Colon (tissue), 2 donors: ENCODE measurements at regions not wholly inside any gene's neighbourhood (a gene's known extent, or its start where the extent isn't known, plus 50 kb on each side); places are given as distances from the start of the nearest gene placed in this dataset.

Experiments
- FAIRE-seq: peaks from 2 replicates; lab custom pipeline; 2012; peaks lifted over from hg19 to GRCh38; lab: Jason Lieb, UNC
- donor health status: control.
- donor health status: control.

DNA sequence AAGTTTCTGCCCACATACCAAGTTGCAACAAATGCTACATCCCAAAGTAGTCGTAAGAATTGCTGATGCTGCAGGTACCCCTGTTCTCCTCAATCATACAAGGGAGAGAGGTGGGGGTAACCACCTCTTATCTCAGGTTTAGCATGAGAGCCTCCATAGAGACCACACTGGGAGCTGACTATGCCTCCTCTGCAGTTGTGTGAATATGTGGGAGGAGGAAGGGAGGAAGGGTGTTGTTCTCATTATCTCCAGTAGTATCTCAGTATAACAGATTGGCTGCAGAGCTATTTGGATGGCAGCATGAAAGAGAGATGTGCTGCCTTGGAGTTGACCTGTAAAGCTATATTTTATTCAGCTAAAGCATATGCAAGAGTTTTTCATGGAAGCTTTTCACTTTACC, 690.7 kb downstream of the KCNJ3 start:
- no peak for FAIRE-seq

DNA sequence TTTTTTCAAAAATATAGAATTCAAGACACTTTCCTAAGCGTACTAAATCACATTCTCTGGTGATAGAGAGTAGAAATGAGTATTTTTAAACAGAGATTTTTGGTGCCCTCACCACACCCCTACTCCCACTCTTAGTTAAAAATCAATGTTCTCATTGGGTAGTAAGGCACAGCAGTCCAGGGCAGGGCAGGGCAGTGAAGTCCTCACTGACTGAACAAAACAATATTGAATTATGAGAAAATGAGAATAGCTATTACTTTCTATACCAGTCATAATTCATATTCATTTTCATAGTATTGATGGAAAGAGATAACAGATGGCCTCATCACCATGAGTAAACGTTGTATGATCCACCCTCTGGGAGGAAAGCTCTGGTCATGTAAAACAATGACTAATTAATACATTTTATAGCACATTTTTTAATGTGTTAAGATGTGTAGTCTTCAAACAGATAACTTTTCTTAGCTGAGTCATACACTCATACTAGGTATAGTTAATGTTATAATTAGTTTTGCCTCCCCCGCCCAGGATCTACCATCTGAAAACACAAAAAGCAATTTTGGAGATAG, 686.1 kb downstream of the KCNJ3 start:
- no peak for FAIRE-seq

DNA sequence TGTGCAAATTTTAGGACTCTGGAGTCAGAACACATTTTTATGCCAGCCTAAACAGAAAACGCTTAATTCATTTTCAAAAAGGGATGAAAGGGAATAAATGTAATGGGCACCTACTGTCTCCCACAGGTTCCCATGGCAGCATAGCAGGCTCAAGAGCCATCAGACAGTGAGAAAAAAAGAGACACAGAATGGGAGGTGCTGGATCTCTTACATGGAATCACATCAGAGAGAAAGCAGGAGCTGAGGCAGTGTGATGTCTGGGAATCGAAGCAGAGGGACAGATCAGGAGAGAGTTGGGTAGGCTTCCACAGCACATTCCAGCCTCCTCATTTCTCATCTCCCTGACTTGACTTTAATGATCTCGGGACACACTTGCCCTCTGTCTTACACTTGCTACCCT, 684.3 kb downstream of the KCNJ3 start:
- no peak for FAIRE-seq

DNA sequence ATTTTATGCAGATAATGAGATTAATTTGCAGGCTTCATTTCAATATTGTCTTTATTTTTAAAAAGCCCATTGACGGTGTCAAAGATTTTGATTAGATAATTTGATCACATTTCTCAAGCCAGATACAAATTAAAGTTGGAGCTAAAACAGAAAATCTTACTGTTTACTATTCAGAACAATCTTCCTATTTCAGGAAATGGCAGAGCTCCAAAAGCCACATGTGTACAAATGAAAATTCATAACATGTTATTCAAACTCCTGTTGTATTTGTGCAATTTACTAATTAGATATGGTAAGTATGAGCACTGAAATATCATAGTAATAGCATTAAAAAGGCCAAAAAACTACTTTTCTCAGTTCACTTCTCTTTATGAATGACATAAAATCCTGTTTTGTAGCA, 682.9 kb downstream of the KCNJ3 start:
- FAIRE-seq = no peak

DNA sequence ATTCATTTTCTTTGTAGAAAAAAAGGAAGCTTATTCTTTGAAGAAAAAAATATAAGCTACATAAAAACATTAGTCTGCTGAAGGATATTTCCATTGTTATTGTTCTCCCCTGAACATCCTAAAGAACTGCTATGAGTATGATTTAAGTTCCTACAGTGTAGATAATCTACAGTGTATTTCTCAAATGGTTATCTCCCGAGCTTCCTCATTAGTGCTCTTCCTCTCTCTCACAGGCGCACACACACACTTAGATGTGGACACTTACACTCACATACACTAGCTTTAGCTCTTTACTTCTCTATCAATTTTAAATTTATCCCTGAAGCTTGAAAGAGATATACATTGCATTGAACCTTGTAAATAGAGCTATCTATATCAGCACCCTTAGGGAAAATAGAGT, 681.0 kb downstream of the KCNJ3 start:
- FAIRE-seq = no peak

DNA sequence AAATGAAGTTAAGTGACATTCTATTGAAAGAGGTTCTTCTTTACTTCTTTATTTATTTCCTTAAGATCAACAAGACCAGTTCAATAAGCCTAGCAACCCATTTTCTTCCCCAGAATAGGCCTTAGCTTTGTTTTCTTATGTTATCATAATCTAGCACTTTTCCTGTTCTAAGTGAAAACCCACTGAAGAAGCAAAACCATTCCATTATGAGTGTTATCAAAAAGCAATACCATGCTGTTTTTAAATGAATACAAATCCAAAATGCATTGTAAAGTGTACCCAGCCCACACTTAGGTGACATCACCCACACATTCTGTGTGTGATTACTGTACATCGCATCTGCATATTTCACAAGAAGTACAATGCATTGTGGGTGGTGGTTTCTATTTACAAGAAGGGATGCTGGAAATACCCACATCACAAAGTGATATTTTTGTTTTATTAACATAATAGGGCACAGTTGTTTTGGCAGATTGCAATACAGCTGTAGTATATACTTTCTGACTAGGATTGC, 679.5 kb downstream of the KCNJ3 start:
- no peak for FAIRE-seq

DNA sequence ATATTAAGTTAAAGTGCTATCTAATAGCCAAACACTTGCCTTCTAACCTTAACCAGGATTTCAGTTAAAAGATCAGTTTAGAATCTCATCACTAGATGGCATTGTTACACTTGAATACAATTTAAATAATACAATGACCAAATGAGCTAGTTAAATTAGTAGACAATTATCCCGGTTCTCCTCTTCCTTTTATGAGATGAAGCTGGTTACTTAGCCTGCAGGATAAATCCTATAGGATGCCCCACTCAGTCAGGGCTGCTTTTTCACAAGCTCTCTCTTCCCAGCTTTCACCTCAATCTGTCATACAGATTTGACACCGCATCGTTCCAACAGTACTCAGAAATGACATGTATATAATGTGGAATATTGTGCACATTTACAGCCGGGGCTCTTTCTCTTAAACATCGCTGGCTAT, 678.8 kb downstream of the KCNJ3 start:
- no peak for FAIRE-seq

DNA sequence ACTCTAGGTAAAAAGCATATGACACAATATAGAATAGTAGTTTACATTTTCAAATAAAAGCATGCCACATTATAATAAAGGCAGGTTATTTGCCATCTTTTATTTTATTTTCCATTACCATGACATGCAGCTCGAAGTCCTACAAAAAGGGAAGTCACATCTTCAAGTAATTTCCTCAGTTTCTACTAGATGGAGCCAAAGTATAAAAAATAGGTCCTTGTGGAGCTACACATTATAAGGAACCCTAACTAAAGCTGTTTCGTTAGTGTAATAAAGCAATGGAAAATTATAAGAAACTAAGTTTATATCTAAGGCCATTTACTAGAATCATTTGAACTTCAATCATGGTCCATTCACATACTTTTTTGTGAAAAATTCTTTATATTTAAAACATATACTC, 674.5 kb downstream of the KCNJ3 start:
- no peak for FAIRE-seq

DNA sequence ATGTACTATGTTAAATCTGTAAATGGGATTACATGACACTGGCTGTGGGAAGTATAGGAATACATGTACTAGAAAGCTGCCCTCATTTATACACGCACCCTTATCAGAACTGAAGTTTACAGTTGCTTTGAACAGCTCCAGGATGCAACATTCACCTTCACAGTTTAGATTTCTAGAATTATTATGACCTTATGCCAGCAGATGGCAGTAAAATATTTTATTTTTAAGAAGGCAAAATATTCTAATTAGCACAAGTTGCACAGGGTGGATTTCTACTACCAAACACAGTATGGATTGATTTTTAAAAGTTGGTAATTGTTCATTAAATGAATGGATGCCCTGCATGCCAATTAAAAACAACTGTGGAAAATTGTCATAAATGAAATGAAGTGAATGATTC, 670.4 kb downstream of the KCNJ3 start:
- no peak for FAIRE-seq

DNA sequence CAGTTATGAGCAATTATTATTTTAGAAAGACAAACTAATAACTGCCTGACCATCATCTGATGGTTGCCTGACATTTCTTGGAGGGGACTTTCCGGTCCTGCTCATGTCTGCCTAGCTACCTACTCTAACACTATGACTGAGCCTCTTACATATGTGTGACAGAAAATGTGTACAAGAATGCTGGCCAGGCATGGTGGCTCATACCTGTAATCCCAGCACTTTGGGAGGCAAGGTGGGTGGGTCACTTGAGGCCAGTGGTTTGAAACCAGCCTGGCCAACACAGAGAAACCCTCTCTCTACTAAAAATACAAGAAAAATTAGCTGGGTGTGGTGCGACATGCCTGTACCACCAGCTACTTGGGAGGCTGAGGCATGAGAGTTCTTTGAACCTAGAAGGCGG, 666.3 kb downstream of the KCNJ3 start:
- FAIRE-seq = no peak

DNA sequence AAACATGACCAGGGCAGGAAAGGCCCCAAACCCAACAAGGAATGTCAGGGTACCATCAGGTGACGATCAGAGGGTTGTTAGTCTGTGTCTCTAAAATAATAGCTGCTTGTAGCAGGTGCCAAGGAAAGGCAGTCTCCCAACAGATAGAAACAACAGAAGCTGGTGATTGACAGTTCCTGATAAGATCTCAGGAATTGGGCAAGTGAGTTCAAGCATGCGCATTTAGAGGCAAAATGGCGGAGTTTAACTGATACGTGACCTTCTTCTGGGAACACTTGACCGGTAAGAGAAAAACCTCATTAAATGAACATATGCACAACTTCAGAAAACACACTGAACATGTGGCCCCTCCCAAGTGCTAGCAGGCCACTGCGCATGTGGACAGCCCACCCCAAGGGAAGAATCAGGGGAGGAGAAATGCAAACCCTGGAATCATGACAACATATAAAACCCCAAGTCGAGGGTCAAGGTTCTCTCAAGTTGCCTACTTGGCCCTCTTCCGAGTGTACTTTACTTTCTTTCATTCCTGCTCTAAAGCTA, 664.9 kb downstream of the KCNJ3 start:
- no peak for FAIRE-seq

DNA sequence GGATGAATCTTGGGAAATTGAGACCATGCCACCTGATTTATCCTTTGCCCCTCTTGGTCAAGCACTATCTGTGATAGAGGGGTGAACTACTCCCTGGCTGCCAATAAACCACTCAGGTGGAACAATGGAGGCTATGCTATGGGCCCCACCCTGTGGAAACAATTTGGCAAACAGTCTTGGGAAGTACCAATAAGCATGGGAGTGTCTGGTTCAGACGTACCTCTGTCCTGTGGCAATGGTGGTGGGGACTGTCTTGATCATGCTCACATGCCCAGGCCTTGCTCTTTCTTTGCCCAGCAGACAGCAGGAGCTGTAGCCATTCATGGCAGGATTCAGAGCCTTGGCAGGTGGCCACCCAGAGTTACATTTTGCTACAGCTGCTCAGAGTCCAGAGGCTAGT, 658.7 kb downstream of the KCNJ3 start:
- FAIRE-seq = no peak

DNA sequence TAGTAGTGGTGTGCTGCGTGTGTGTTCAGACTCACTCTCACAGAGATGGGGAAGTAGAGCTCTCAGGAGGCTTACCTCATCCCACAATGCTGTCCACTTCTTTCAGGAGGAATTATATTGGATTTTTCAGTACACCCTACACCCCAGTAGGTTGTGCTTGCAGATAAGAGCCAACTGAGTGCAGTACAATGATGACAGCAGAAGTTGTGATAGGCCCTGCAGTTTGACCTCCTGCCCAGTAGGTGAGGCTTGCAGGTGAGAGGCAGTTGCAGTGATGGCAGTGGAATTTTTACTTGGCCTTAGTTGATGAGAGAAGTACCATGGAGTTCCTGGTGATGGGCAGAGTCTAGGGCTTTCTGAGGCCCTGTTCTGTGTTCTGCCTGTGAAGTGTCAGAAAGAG, 657.8 kb downstream of the KCNJ3 start:
- FAIRE-seq = no peak

DNA sequence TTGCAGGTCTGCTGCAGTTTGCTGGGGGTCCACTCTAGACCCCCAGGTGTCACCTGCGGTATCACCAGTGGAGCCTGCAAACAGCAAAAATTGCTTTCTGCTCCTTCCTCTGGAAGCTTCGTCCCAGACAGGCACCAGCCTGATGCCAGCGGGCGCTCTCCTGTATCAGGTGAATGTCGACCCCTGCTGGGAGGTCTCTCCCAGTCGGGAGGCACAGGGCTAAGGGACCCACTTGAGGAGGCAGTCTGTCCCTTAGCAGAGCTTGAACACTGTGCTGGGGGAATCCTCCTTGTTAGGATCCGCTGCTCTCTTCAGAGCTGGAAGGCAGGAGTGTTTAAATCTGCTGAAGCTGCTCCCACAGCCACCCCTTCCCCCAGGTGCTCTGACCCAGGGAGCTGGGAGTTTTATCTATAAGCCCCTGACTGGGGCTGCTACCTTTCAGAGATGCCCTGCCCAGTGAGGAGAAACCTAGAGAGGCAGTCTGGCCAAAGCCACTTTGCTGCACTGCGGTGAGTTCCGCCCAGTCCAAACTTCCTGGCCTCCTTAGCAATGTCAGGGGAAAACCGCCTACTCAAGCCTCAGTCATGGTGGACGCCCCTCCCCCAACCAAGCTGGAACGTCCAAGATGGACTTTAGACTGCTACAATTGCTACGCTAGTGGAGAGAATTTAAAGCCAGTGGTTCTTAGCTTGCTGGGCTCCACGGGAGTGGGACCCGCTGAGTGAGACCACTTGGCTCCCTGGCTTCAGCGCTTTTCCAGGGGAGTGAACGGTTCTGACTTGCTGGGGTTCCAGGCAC, 652.5 kb downstream of the KCNJ3 start:
- no peak for FAIRE-seq

DNA sequence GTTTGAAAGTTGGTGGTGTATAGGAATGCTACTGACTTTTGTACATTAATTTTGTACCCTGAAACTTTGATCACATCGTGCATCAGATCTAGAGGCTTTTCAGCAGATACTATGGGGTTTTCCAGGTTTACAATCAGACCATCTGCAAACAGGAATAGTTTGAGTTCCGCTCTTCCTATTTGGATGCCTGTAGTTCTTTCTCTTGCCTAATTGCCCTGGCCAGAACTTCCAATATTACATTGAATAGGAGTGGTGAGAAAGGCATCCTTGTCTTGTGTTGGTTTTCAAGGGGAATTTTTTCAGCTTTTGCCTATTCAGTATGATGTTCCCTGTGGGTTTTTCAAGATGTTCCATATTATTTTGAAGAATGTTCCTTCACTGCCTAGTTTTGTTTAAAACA, 633.5 kb downstream of the KCNJ3 start:
- no peak for FAIRE-seq

DNA sequence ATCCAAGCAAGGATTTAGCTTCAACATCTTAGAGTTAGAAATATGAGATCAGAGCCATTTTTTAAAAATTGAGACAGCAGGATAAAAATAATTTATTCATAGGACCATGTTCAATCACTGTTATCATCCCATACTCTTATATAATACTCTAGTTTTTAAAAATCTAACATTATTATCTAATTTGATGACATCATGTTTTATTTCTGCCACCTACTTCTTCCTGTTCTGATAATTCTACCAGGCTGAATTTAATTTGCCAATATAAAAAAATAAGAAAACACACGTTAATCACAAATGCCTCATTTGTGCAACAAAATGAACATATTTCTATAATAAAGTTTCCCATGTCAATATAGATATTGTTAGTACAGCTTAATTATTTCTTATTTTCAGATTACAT, 621.7 kb downstream of the KCNJ3 start:
- FAIRE-seq = no peak

DNA sequence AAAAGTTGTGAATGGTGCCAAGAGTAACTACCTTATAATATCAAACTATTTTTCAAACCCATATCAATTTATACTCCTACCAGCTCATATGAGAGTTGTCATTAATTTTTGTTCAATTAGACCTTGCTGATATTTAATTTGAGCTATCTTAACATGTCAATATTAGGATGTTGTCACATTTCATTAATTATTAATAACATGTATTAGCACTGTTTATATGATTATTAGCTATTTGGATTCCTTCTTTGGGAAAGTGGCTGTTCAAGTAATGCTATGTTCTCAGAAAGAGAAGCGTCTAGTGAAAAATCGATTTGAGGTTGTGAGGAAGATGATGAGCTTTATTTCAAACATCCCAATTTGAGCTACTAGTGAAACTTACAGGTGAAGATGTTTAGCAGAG, 620.2 kb downstream of the KCNJ3 start:
- FAIRE-seq = no peak

DNA sequence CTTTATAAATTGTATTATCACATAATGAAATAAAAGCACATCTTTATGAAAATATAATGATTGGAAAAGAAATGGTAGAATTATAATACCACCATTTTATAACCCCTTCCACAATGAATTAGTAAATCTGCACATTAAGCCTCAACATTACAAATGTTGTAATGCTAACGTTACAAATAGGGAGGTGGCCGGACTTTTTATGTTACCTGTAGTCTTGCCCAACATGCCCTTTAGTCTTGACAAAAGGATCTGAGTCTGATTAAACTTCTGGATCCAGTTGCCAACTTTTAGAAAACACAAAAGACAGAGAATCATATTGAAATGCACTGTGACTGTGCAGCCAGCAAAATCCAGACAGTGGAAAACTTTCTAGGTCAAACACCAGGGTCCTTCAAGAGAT, 617.3 kb downstream of the KCNJ3 start:
- no peak for FAIRE-seq

DNA sequence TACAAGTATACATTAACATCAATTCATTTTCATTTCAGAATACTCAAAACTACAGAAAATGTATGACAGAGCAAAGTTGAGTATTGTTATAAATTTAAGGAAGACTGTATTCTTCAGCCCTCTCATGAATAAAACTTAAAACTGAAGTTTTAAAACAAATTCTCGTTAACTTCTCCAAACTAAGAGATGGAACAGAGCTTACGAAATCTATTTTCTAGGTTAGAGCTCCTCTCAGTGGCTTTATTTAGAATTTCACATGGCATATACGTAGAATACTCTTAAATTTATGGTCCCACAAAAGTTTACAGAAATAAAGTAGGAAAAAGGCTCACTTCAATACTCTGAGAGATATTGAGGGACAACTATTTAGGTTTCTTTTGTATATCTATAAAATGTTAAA, 612.1 kb downstream of the KCNJ3 start:
- no peak for FAIRE-seq

DNA sequence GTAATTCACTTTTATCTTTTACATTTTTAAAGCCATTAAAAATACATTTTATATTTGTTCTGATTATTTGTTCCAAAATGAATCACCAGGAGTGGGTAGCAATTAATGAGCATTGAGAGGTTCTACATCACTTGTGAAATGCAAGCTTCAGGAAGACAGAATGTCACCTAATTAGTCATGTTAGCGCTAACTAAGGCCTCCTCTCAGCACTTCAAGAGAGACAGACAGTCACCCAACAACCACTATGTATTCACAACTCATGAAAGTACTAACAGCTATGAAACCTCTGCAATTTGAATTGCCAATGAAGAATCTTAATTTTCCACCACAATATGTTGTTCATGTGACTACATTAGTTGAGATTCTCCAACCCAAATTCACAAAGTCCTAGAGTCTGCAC, 611.0 kb downstream of the KCNJ3 start:
- no peak for FAIRE-seq

DNA sequence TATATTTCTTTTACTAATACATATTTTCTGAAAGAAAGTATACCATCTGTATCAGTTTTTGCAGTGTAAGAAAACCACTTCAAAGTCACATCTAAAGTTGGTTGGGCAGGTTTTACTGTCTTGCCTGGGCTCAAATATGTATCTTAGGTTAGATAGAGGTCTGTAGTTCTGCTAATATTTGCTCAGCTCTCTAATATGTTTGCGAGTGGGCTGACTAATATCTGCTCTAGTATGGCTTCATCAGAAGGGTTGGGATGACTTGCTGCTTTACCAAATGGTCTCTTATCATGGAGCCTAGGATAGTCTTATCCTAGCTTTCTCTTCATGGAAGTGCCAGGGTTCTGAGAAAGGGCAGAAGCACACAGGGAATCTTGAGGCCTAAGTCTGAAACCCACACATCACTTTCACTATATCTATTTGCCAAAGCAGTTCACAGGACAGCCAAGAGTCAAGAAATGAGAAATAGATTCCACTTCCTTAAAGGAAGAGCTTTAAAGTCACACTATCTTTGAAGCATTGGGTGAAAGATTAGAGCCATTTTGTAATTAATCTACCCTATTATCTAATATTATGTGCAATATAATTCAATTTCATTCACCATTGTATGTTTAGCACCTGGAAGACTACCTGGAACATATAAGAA, 610.0 kb downstream of the KCNJ3 start:
- FAIRE-seq = no peak

DNA sequence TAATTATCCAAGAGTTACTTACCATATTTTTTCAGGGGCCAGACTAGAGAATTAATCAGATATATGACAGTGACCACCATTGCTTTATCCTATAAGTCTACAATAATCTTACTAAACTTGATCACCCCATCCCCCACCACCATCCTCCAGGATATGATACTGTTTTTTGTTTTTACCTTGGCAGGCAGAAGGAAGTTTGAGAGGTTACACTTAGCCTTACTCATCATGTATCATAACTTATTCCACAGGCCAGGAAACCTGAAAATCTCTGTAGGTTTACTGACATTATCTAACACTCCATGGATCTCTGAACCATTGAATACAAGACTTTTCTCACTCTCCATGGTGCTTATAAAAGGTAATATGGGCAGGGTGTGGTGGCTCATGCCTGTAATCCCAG, 602.7 kb downstream of the KCNJ3 start:
- FAIRE-seq = no peak

DNA sequence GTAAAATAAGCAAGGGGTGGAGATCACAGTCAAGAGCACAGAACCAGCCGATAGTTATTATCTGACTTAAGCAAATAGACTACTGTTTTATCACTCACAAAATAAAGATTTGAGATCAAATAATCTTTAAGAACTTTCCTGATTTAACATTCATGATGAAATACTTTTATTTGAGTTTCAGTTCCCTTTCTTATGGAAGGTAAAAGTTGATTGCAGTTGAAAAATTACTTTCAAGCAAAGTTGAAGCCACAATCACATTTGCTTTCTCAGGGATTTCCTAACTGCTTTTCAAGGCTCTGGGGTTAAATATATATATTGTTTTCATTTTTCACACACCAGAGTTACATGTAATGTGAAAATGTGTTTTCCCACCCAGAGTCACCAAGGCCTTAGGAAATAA, 599.5 kb downstream of the KCNJ3 start:
- FAIRE-seq = no peak
